IMR-90 (cell line): ENCODE measurements at regions not wholly inside any gene's neighbourhood (a gene's known extent, or its start where the extent isn't known, plus 50 kb on each side); places are given as distances from the start of the nearest gene placed in this dataset.

ENCODE experiments used
- ATAC-seq: fragments of 200-7000 bp; cut with Tn5 transposase; 2 replicates; pipeline ENCODE4 v1.9.1; 2020; ENCODE audit warnings: low read depth, mild to moderate bottlenecking, moderate library complexity
- BruUV-seq: library from RNA; stranded (reverse); fragments of 400-500 nt; replicated peaks from 2 replicates; lab custom pipeline; 2021; lab: Mats Ljungman, UMichigan
- CTCF ChIA-PET: fragments of 300-600 bp; formaldehyde crosslinking; extraction: SDS; loops from one replicate; lab custom pipeline; 2021; ENCODE audit warnings: antibody characterized with exemption; lab: Yijun Ruan, JAX
- POLR2A ChIA-PET: fragments of 300-600 bp; sonication (Branson Sonifier 250); formaldehyde crosslinking; loops from one replicate; lab custom pipeline; 2022; ENCODE audit warnings: antibody characterized with exemption; ENCODE audit not compliant: unreplicated experiment; lab: Charles Lee
- DNase-seq: peaks from one replicate; pipeline ENCODE4 v3.0.0; 2013
- H2AFZ ChIP-seq: replicated peaks from 2 replicates; pipeline ENCODE3; 2013; ENCODE audit warnings: low read length, mild to moderate bottlenecking; ENCODE audit not compliant: poor library complexity
- H2AK5ac ChIP-seq: 2 replicates; pipeline ENCODE4 v1.6.1; 2013; ENCODE audit warnings: low read depth, low read length, inconsistent platforms
- H2AK9ac ChIP-seq: replicated peaks from 2 replicates; pipeline ENCODE3; 2013; ENCODE audit warnings: mild to moderate bottlenecking, low read depth, low read length, moderate library complexity; ENCODE audit not compliant: poor library complexity
- H2BK120ac ChIP-seq: 2 replicates; pipeline ENCODE4 v1.6.1; 2013; ENCODE audit warnings: low read depth, low read length, inconsistent platforms
- H2BK15ac ChIP-seq: 3 replicates; pipeline ENCODE4 v1.6.1; 2013; ENCODE audit warnings: low read depth, low read length, inconsistent platforms
- H2BK20ac ChIP-seq: 2 replicates; pipeline ENCODE4 v1.6.1; 2013; ENCODE audit warnings: low read depth, mild to moderate bottlenecking, inconsistent platforms, low read length, moderate library complexity
- H2BK5ac ChIP-seq: 2 replicates; pipeline ENCODE4 v1.6.1; 2013; ENCODE audit warnings: mild to moderate bottlenecking, low read depth, low read length, inconsistent platforms; ENCODE audit not compliant: poor library complexity, severe bottlenecking
- H3K14ac ChIP-seq: replicated peaks from 2 replicates; pipeline ENCODE4 v1.6.1; 2013; ENCODE audit warnings: low read depth, low read length, inconsistent platforms
- H3K18ac ChIP-seq: 2 replicates; pipeline ENCODE4 v1.6.1; 2013; ENCODE audit warnings: low read depth, low read length, control low read depth
- H3K23ac ChIP-seq: 2 replicates; pipeline ENCODE4 v1.6.1; 2013; ENCODE audit warnings: low read depth, low read length, inconsistent platforms
- H3K27ac ChIP-seq: 2 replicates; pipeline ENCODE4 v1.5.1; 2013; ENCODE audit warnings: mild to moderate bottlenecking, control low read depth, low read length; ENCODE audit not compliant: insufficient read depth
- H3K27me3 ChIP-seq: 2 replicates; pipeline ENCODE4 v1.6.1; 2013; ENCODE audit warnings: low read length; ENCODE audit not compliant: control insufficient read depth, insufficient read depth
- H3K36me3 ChIP-seq: 2 replicates; pipeline ENCODE4 v1.6.1; 2013; ENCODE audit warnings: low read length, mixed read lengths; ENCODE audit not compliant: control insufficient read depth, insufficient read depth
- H3K4ac ChIP-seq: 2 replicates; pipeline ENCODE4 v1.6.1; 2013; ENCODE audit warnings: low read depth, low read length, inconsistent platforms
- H3K4me1 ChIP-seq: 2 replicates; pipeline ENCODE4 v1.6.1; 2013; ENCODE audit warnings: low read length, mixed read lengths; ENCODE audit not compliant: control insufficient read depth, insufficient read depth
- H3K4me2 ChIP-seq: 2 replicates; pipeline ENCODE4 v1.6.1; 2013; ENCODE audit warnings: low read depth, mild to moderate bottlenecking, control low read depth, low read length, moderate library complexity
- H3K4me3 ChIP-seq: 2 replicates; pipeline ENCODE4 v1.5.1; 2013; ENCODE audit warnings: low read depth, mild to moderate bottlenecking, control low read depth, low read length, moderate library complexity; ENCODE audit not compliant: insufficient read depth
- H3K56ac ChIP-seq: 2 replicates; pipeline ENCODE4 v1.6.1; 2013; ENCODE audit warnings: low read length, inconsistent platforms; ENCODE audit not compliant: insufficient read depth; ENCODE audit errors: extremely low read depth
- H3K79me1 ChIP-seq, 2 experiments: 2 replicates each; pipeline ENCODE4 v1.6.1; 2013; ENCODE audit warnings: low read length in 2 of 2, inconsistent platforms in 1 of 2, low read depth in 1 of 2
- H3K9ac ChIP-seq: 2 replicates; pipeline ENCODE4 v1.6.1; 2013; ENCODE audit warnings: low read depth, low read length, control low read depth
- H3K9me1 ChIP-seq: 2 replicates; pipeline ENCODE4 v1.6.1; 2013; ENCODE audit warnings: low read length, inconsistent platforms; ENCODE audit not compliant: insufficient read depth
- H3K9me3 ChIP-seq: 2 replicates; pipeline ENCODE4 v1.6.1; 2013; ENCODE audit warnings: low read length; ENCODE audit not compliant: control insufficient read depth, insufficient read depth
- H4K20me1 ChIP-seq: 2 replicates; pipeline ENCODE4 v1.6.1; 2013; ENCODE audit warnings: low read length, inconsistent platforms; ENCODE audit not compliant: insufficient read depth
- H4K5ac ChIP-seq: 2 replicates; pipeline ENCODE4 v1.6.1; 2013; ENCODE audit warnings: mild to moderate bottlenecking, low read depth, low read length, control low read depth
- H4K8ac ChIP-seq, 2 experiments: 2 replicates each; pipeline ENCODE4 v1.6.1; 2013; ENCODE audit warnings: low read depth in 2 of 2, low read length in 2 of 2, control low read depth in 1 of 2, inconsistent platforms in 1 of 2
- H4K91ac ChIP-seq: 2 replicates; pipeline ENCODE4 v1.6.1; 2013; ENCODE audit warnings: low read depth, low read length, inconsistent platforms; ENCODE audit not compliant: insufficient read depth
- BHLHE40 ChIP-seq: fragments of 150-350 bp; IDR thresholded peaks from 2 replicates; pipeline ENCODE4 v1.6.1; 2016; ENCODE audit warnings: mild to moderate bottlenecking, low read depth, low read length
- FOS ChIP-seq: fragments of 150-350 bp; IDR thresholded peaks from 2 replicates; pipeline ENCODE4 v1.6.1; 2016; ENCODE audit warnings: low read depth, low read length
- MAZ ChIP-seq: IDR thresholded peaks from 2 replicates; pipeline ENCODE4 v1.6.1; 2012; ENCODE audit warnings: low read depth, mild to moderate bottlenecking, low read length, improper control_type of control experiment, moderate library complexity, borderline replicate concordance
- MXI1 ChIP-seq: IDR thresholded peaks from 2 replicates; pipeline ENCODE4 v1.6.1; 2012; ENCODE audit warnings: low read depth, mild to moderate bottlenecking, low read length, moderate library complexity, borderline replicate concordance
- NFE2L2 ChIP-seq: fragments of 150-350 bp; IDR thresholded peaks from 2 replicates; pipeline ENCODE4 v1.6.1; 2016; ENCODE audit warnings: low read depth, mild to moderate bottlenecking, low read length
- POLR2A ChIP-seq: IDR thresholded peaks from 2 replicates; pipeline ENCODE4 v1.6.1; 2012; ENCODE audit warnings: mild to moderate bottlenecking, low read depth, low read length
- RCOR1 ChIP-seq: IDR thresholded peaks from 2 replicates; pipeline ENCODE4 v1.6.1; 2012; ENCODE audit warnings: mild to moderate bottlenecking, low read length, improper control_type of control experiment; ENCODE audit not compliant: insufficient replicate concordance
- RFX5 ChIP-seq: IDR thresholded peaks from 2 replicates; pipeline ENCODE4 v1.8.0; 2012; ENCODE audit warnings: low read depth, mild to moderate bottlenecking, low read length, moderate library complexity
- SMC3 ChIP-seq: fragments of 150-350 bp; IDR thresholded peaks from 2 replicates; pipeline ENCODE4 v1.6.1; 2016; ENCODE audit warnings: low read depth, mild to moderate bottlenecking, antibody characterized with exemption, low read length, moderate library complexity
- WGBS, 2 experiments: methylation state at CpG; one replicate each; pipeline versions ENCODE4 v1.1.5 to v1.1.7; 2013; ENCODE audit warnings: missing lambda C conversion rate in 2 of 2; ENCODE audit not compliant: insufficient read length in 1 of 2; ENCODE audit errors: extremely low coverage in 2 of 2; 5-methylcytosine and 5-hydroxymethylcytosine counted together
- dilution Hi-C: fragments of 300-500 bp; cut with HindIII; formaldehyde crosslinking; loops from one replicate; pipeline ENCODE4 v1.14.3; 2018; ENCODE audit warnings: low sequenced_read_pairs; ENCODE audit not compliant: unreplicated experiment
- in situ Hi-C: fragments of 300-500 bp; cut with MboI; formaldehyde crosslinking; loops from 3 replicates; pipeline ENCODE4 v1.14.3; 2019; ENCODE audit warnings: low sequenced_read_pairs, inconsistent platforms, mixed read lengths
- intact Hi-C: fragments of 100-400 bp; cut with micrococcal nuclease; formaldehyde crosslinking; loops from 2 replicates; pipeline ENCODE4 v1.10.0; 2022
- TF ChIP-seq, protein P1 (sequence below): fragments of 150-350 bp; IDR thresholded peaks from 2 replicates; pipeline ENCODE4 v1.6.1; 2016; ENCODE audit warnings: low read depth, mild to moderate bottlenecking, low read length, moderate library complexity, borderline replicate concordance

GRCh38 chr2:215609089-215610032 is 173.5 kb upstream of the FN1 start:
- intact Hi-C loops, result no loop called here
- H2BK15ac ChIP-seq, result peak overlapping the region; percentile 91; the same call in 2 of the 3 replicates
- no peaks in the 10 kb centered on the region for H4K20me1 ChIP-seq
- H2BK20ac ChIP-seq, result peak overlapping the region; percentile 90
- dilution Hi-C loops, result no loop called here
- 100% methylated on average over 1 of the region's 8 CpGs; no CpG with 5 or more reads in 1 of the 2 experiments for WGBS, 2 experiments
- TF ChIP-seq, protein P1, sequence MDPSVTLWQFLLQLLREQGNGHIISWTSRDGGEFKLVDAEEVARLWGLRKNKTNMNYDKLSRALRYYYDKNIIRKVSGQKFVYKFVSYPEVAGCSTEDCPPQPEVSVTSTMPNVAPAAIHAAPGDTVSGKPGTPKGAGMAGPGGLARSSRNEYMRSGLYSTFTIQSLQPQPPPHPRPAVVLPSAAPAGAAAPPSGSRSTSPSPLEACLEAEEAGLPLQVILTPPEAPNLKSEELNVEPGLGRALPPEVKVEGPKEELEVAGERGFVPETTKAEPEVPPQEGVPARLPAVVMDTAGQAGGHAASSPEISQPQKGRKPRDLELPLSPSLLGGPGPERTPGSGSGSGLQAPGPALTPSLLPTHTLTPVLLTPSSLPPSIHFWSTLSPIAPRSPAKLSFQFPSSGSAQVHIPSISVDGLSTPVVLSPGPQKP, result no peak
- TF ChIP-seq NFE2L2, result no peak
- 0 out of 2 replicates have a peak, but pooled peaks have one; percentile 12 for TF ChIP-seq BHLHE40
- TF ChIP-seq RCOR1, result peak; percentile 52
- TF ChIP-seq SMC3, result no peak
- TF ChIP-seq POLR2A, result no peak
- TF ChIP-seq FOS, result peak; percentile 26; the same call in 1 of the 2 replicates
- no peak for TF ChIP-seq RFX5
- TF ChIP-seq MXI1, result no peak
- no peak for TF ChIP-seq MAZ
- no peaks in the 10 kb centered on the region for H3K9me3 ChIP-seq
- H4K91ac ChIP-seq, result peak overlapping the region; percentile 69
- ChIA-PET CTCF (interaction anchor here (1.3 kb wide), 1 partner anchor 55 kb away, joined by 6 read pairs; no protein-coding TSS in a partner anchor), POLR2A (interaction anchor here (0.6 kb wide), 1 partner anchor 184 kb away, joined by 4 read pairs; no protein-coding TSS in a partner anchor)
- H3K36me3 ChIP-seq, result no peaks in the 10 kb centered on the region
- H3K4ac ChIP-seq, result peak overlapping the region; percentile 79
- H3K9me1 ChIP-seq, result peaks cover 4% of the 10 kb centered on the region
- no TSS peak for BruUV-seq
- peak overlapping the region; percentile 62; the same call in 1 of the 2 replicates for H2AK5ac ChIP-seq
- no peak overlapping the region for H3K27ac ChIP-seq
- peak overlapping the region; percentile 93 for H2BK120ac ChIP-seq
- peak overlapping the region; percentile 87; the same call in 1 of the 2 replicates for H3K18ac ChIP-seq
- H3K4me3 ChIP-seq, result no peak overlapping the region
- peak overlapping the region; percentile 76 for H2AFZ ChIP-seq
- peak overlapping the region; percentile 42; the same call in 1 of the 2 replicates for H3K23ac ChIP-seq
- peaks cover 15% of the 10 kb centered on the region for H3K4me1 ChIP-seq
- H3K9ac ChIP-seq, result no peak overlapping the region
- peak overlapping the region; percentile 83 for H3K14ac ChIP-seq
- in situ Hi-C loops, result no loop called here
- H3K4me2 ChIP-seq, result no peak overlapping the region
- no peaks in the 10 kb centered on the region for H3K79me1 ChIP-seq
- H2AK9ac ChIP-seq, result no peak overlapping the region
- H3K27me3 ChIP-seq, result no peaks in the 10 kb centered on the region
- H4K5ac ChIP-seq, result peak overlapping the region; percentile 88; the same call in 1 of the 2 replicates
- H4K8ac ChIP-seq, result peak overlapping the region in 1 of 2 experiments; percentile 12; a peak in 1 of 4 replicates
- ATAC-seq (peak; percentile 36), DNase-seq (peak; percentile 81)
- peak overlapping the region; percentile 58 for H2BK5ac ChIP-seq
- H3K56ac ChIP-seq, result no peak overlapping the region
